Hepatocyte (in vitro differentiated cells): ENCODE measurements at regions not wholly inside any gene's neighbourhood (a gene's known extent, or its start where the extent isn't known, plus 50 kb on each side); places are given as distances from the start of the nearest gene placed in this dataset.

Source experiments
- EZH2 ChIP-seq: fragments of 200-600 bp; sonication (generic); IDR thresholded peaks from 2 replicates; pipeline ENCODE4 v1.6.1; 2016; ENCODE audit warnings: antibody characterized with exemption, mild to moderate bottlenecking, borderline replicate concordance
- EZH2phosphoT487 ChIP-seq: fragments of 200-600 bp; sonication (generic); IDR thresholded peaks from one replicate; pipeline ENCODE4 v1.6.1; 2018; ENCODE audit warnings: antibody characterized with exemption, mild to moderate bottlenecking, low read depth, moderate library complexity; ENCODE audit not compliant: unreplicated experiment, severe bottlenecking
- TF ChIP-seq, protein P1 (sequence below): fragments of 200-600 bp; sonication (generic); IDR thresholded peaks from 2 replicates; pipeline ENCODE4 v1.5.1; 2016; ENCODE audit warnings: antibody characterized with exemption, mild to moderate bottlenecking; ENCODE audit not compliant: poor library complexity

- TF ChIP-seq, protein P1, sequence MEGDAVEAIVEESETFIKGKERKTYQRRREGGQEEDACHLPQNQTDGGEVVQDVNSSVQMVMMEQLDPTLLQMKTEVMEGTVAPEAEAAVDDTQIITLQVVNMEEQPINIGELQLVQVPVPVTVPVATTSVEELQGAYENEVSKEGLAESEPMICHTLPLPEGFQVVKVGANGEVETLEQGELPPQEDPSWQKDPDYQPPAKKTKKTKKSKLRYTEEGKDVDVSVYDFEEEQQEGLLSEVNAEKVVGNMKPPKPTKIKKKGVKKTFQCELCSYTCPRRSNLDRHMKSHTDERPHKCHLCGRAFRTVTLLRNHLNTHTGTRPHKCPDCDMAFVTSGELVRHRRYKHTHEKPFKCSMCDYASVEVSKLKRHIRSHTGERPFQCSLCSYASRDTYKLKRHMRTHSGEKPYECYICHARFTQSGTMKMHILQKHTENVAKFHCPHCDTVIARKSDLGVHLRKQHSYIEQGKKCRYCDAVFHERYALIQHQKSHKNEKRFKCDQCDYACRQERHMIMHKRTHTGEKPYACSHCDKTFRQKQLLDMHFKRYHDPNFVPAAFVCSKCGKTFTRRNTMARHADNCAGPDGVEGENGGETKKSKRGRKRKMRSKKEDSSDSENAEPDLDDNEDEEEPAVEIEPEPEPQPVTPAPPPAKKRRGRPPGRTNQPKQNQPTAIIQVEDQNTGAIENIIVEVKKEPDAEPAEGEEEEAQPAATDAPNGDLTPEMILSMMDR: no peak
- no peak for TF ChIP-seq EZH2
- TF ChIP-seq EZH2phosphoT487: no peak
These were observed 1065.6 kb upstream of the TMPRSS15 start for GRCh38 chr21:19468991-19469715.
